ENCODE measurements at regions not wholly inside any gene's neighbourhood (a gene's known extent, or its start where the extent isn't known, plus 50 kb on each side); places are given as distances from the start of the nearest gene placed in this dataset.
"Not testable (repeated sequence)": the region's sequence is repeated elsewhere in the genome, so short reads cannot be mapped to it uniquely, and the experiment has no call there.

- no peak for DNase-seq
These were observed 281.1 kb upstream of the DUSP10 start for GRCh38 chr1:222023025-222023424.

GRCh38 chr1:222021129-222021528, 279.2 kb upstream of the DUSP10 start:
- DNase-seq, result no peak

GRCh38 chr1:222020553-222020952, 278.7 kb upstream of the DUSP10 start:
- no peak for DNase-seq

GRCh38 chr1:222019029-222019428, 277.1 kb upstream of the DUSP10 start:
- no peak for DNase-seq

- no peak for DNase-seq
These were observed 276.2 kb upstream of the DUSP10 start for GRCh38 chr1:222018041-222018440.

- no peak for DNase-seq
These were observed 273.8 kb upstream of the DUSP10 start for GRCh38 chr1:222015686-222016085.

GRCh38 chr1:222014001-222014400, 272.1 kb upstream of the DUSP10 start:
- DNase-seq, result no peak

GRCh38 chr1:222012816-222013215, 270.9 kb upstream of the DUSP10 start:
- DNase-seq, result no peak

- no peak for DNase-seq
These were observed 268.4 kb upstream of the DUSP10 start for GRCh38 chr1:222010306-222010705.

GRCh38 chr1:222009105-222009730, 267.3 kb upstream of the DUSP10 start:
- DNase-seq, result no peak

- no peak for DNase-seq
These were observed 264.8 kb upstream of the DUSP10 start for GRCh38 chr1:222006715-222007114.

- no peak for DNase-seq
These were observed 262.9 kb upstream of the DUSP10 start for GRCh38 chr1:222004784-222005183.

- DNase-seq, result no peak
These were observed 262.1 kb upstream of the DUSP10 start for GRCh38 chr1:222004034-222004433.

GRCh38 chr1:222002503-222002902, 260.6 kb upstream of the DUSP10 start:
- DNase-seq, result no peak

- DNase-seq, result no peak
These were observed 258.2 kb upstream of the DUSP10 start for GRCh38 chr1:222000131-222000530.

- no peak for DNase-seq
These were observed 256.9 kb upstream of the DUSP10 start for GRCh38 chr1:221998781-221999180.

- DNase-seq, result no peak
These were observed 256.3 kb upstream of the DUSP10 start for GRCh38 chr1:221998186-221998612.

GRCh38 chr1:221997012-221997411, 255.1 kb upstream of the DUSP10 start:
- not testable (repeated sequence) for DNase-seq

GRCh38 chr1:221994939-221995338, 253.1 kb upstream of the DUSP10 start:
- no peak for DNase-seq

- DNase-seq, result no peak
These were observed 252.4 kb upstream of the DUSP10 start for GRCh38 chr1:221994274-221994698.

GRCh38 chr1:221993444-221993948, 251.6 kb upstream of the DUSP10 start:
- DNase-seq, result no peak

- DNase-seq, result no peak
These were observed 250.5 kb upstream of the DUSP10 start for GRCh38 chr1:221992427-221992826.

GRCh38 chr1:221991221-221991620, 249.3 kb upstream of the DUSP10 start:
- DNase-seq, result no peak

- no peak for DNase-seq
These were observed 247.9 kb upstream of the DUSP10 start for GRCh38 chr1:221989741-221990140.

- no peak for DNase-seq
These were observed 246.9 kb upstream of the DUSP10 start for GRCh38 chr1:221988829-221989228.
